ENCODE measurements at regions not wholly inside any gene's neighbourhood (a gene's known extent, or its start where the extent isn't known, plus 50 kb on each side); places are given as distances from the start of the nearest gene placed in this dataset.

DNA sequence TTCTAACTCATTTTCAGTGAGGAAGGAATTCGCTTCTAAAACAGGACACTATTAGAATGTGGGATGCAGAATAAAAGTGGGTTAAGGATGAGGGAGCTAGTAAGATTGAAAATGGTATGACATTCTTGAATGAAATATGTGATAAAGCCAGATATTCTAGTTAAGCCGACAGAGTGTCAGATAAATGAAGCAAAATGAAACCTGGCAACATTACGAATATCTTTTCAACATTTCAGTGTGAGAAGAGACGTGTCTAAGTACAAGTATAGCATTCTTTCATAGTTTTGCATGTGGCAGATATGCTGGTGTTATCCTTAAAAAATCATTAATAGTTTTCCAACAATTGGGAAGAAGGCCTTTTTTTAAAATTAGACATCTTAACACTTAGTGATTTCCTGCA, 1101.4 kb downstream of the RPA4 start:
- H3K4me3 ChIP-seq (ENCODE audit: low read depth, low read length) = no peak overlapping the region
- TF ChIP-seq, protein P1, sequence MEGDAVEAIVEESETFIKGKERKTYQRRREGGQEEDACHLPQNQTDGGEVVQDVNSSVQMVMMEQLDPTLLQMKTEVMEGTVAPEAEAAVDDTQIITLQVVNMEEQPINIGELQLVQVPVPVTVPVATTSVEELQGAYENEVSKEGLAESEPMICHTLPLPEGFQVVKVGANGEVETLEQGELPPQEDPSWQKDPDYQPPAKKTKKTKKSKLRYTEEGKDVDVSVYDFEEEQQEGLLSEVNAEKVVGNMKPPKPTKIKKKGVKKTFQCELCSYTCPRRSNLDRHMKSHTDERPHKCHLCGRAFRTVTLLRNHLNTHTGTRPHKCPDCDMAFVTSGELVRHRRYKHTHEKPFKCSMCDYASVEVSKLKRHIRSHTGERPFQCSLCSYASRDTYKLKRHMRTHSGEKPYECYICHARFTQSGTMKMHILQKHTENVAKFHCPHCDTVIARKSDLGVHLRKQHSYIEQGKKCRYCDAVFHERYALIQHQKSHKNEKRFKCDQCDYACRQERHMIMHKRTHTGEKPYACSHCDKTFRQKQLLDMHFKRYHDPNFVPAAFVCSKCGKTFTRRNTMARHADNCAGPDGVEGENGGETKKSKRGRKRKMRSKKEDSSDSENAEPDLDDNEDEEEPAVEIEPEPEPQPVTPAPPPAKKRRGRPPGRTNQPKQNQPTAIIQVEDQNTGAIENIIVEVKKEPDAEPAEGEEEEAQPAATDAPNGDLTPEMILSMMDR (IDR thresholded peaks at IDR 0.05; ENCODE audit: borderline replicate concordance, insufficient read depth, low read depth, low read length) = no peak

DNA sequence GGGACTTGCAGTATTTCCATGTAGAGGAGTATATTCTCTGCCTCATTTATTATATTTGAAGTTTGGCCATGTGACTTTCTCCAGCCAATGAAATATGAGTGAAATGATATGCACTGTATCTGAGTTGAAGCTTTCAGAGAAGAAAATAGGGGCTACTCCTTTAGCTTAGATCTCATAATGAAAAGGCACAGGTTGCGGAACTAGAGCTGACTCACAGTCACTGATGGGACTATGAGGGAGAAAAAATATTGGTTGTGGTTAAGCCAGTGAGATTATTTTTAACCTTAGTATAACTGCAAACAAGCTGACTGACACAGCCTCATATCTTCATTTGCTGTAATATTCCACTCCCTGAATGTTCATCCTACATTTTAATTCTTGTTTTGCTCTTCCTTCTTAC, 1104.3 kb downstream of the RPA4 start:
- TF ChIP-seq, protein P1 (IDR thresholded peaks at IDR 0.05; ENCODE audit: borderline replicate concordance, insufficient read depth, low read depth, low read length) = no peak

DNA sequence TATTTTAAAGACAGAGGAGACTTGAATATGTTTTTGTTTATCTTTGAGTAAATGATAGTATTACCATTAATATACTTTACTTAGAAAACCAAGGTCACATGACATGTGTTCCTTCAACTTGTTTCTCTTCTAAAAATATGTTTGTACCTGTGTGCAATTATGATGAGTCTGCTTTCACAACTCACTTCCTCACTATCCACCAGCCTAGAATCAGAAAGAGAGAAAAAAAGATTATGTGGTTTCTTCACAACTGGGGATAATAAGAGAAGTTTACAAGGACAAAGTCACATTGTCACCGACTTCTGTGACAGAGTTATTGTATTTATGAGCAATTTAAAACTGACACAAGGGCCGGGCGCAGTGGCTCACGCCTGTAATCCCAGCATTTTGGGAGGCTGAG, 1112.1 kb downstream of the RPA4 start:
- TF ChIP-seq, protein P1 (IDR thresholded peaks at IDR 0.05; ENCODE audit: borderline replicate concordance, insufficient read depth, low read depth, low read length) = no peak
- H3K4me3 ChIP-seq (ENCODE audit: low read depth, low read length) = no peak overlapping the region

More for the DNA sequence above, 1104.3 kb downstream of the RPA4 start:
- no peak overlapping the region for H3K4me3 ChIP-seq (ENCODE audit: low read depth, low read length)

DNA sequence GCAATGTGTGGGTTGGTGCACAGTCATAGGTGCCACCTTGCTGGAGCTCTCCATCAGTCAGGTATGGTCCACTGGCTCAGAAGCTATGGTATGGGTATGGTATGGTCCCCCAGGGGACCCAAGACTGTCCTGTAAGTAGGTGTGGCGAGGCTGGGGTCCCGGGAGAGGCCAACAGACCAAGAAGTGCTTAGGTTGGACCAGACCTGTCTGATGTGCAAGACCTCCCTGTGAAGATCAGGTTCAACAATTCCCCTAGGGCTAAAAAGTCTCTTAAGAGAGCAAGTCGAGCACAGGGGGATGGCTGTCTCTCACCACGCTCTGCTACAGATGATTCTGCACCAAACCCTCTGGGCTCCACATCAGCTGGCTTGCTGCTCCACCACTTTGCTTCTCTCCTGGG, 1145.0 kb downstream of the RPA4 start:
- TF ChIP-seq, protein P1 (IDR thresholded peaks at IDR 0.05; ENCODE audit: borderline replicate concordance, insufficient read depth, low read depth, low read length) = no peak
- H3K4me3 ChIP-seq (ENCODE audit: low read depth, low read length) = no peak overlapping the region

DNA sequence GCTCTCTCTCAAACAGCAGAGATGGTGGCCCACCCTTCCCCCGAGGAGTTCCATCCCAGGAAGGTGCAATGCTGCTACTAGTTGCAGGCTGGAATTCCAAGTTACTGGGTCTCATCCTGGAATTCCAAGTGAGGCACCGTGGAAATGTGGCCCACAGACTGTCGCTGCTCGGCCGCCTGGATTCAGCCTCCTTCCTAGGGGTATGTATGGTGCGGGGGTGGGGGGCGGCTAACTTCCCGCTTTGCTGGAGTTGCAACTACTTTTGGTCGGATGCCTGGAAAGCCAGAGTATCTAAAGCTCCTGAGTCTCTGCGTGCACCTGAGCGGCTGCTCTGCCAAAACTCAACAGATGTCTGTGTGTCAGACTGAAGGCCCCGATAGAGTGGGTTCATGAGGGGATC, 1146.2 kb downstream of the RPA4 start:
- TF ChIP-seq, protein P1 (IDR thresholded peaks at IDR 0.05; ENCODE audit: borderline replicate concordance, insufficient read depth, low read depth, low read length) = no peak
- H3K4me3 ChIP-seq (ENCODE audit: low read depth, low read length) = no peak overlapping the region

DNA sequence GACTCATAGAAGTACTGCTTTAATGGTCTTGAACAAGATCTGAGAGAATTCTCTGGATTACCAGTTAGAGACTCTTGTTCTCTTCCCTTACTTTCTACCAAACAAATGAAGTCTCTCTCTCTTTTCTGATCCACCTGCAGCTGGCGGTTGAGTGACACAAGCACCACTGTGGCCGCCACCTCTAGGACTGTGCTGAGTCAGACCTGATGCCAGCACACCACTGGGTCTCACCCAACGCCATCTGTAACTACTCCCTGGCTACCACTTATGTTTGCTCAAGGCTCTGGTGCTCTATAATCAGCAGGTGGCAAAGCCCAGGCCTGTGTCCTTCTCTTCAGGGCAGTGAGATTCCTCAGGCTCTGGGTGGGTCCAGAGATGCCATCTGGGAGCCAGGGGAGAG, 1173.5 kb downstream of the RPA4 start:
- TF ChIP-seq, protein P1 (IDR thresholded peaks at IDR 0.05; ENCODE audit: borderline replicate concordance, insufficient read depth, low read depth, low read length) = no peak
- no peak overlapping the region for H3K4me3 ChIP-seq (ENCODE audit: low read depth, low read length)

DNA sequence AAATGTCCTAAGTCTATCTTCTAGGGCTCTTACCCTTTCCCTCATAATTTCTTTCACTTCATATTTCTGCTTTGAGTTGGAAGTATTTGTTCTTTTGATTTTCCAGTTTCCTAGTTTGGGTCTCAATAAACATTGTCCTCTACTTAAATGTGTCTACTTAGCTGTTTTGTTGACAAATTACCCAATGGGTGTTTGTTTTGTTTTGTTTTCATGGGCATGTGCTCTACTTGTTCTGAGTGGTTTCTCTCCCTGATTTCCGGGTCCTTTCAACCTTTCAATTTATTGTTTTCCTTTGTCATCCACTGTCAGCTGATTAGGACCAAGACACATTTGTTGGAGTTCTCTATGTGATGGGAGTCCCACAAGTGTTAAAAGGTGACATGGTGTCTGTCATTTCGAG, 1181.4 kb downstream of the RPA4 start:
- TF ChIP-seq, protein P1 (IDR thresholded peaks at IDR 0.05; ENCODE audit: borderline replicate concordance, insufficient read depth, low read depth, low read length) = no peak
- no peak overlapping the region for H3K4me3 ChIP-seq (ENCODE audit: low read depth, low read length)
